HG03025 (cell line): ENCODE measurements at regions not wholly inside any gene's neighbourhood (a gene's known extent, or its start where the extent isn't known, plus 50 kb on each side); places are given as distances from the start of the nearest gene placed in this dataset.
"Not testable (repeated sequence)": the region's sequence is repeated elsewhere in the genome, so short reads cannot be mapped to it uniquely, and the experiment has no call there.

ENCODE experiments used
- ATAC-seq: cut with Tn5 transposase; IDR thresholded peaks from one replicate; pipeline ENCODE4 v1.9.1; 2021; ENCODE audit warnings: mild to moderate bottlenecking, moderate library complexity; ENCODE audit not compliant: unreplicated experiment, low FRiP score

DNA sequence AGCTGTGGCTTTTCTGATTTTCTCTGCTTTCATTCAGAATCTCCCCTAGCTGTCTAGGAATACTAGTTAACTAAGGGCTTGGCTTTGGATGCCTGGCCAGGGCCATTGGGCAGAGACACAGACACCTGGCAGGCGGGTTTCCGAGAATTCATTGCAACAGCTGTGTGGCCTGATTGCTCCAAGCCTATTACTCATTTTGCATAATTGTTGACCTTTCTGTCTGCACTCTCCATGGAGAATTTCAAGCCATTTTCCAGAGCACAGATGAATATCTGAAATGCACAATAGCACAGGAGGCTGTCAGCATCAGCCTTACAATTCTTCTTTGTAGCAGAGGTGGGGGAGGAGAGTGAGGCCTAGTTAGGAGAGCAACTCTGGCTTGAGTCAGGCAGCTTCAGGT lies 310.5 kb downstream of the DMAC1 start:
- no peak for ATAC-seq

GRCh38 chr9:7484014-7484413 lies 315.6 kb downstream of the DMAC1 start:
- not testable (repeated sequence) for ATAC-seq

GRCh38 chr9:7481570-7481969 lies 318.0 kb downstream of the DMAC1 start:
- no peak for ATAC-seq

GRCh38 chr9:7479300-7479699 lies 320.3 kb downstream of the DMAC1 start:
- ATAC-seq, result no peak

GRCh38 chr9:7478646-7479045 lies 320.9 kb downstream of the DMAC1 start:
- ATAC-seq, result no peak

GRCh38 chr9:7467186-7467585 lies 332.4 kb downstream of the DMAC1 start:
- ATAC-seq, result no peak

- ATAC-seq, result no peak
Measured at GRCh38 chr9:7461791-7462190, 337.8 kb downstream of the DMAC1 start.

GRCh38 chr9:7456793-7457530 lies 342.6 kb downstream of the DMAC1 start:
- no peak for ATAC-seq

DNA sequence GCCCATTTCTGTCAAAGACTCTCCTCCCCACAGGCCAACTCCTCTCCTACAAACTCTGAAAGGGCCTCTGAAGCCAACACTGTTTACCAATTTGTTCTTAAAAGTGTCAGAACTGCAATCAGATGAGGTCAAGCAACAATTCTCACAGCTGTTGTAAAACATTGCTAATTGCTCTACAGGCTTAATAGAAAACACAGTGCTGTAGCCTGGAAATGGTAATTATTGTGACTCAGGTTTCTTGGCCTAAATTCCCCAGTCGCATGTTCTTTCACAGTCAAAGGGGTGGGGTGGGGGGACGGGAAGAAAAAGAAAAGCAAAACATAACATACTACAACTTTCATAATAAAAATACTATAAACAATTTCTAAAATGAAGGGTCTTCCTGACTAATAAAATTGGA lies 343.2 kb downstream of the DMAC1 start:
- no peak for ATAC-seq

DNA sequence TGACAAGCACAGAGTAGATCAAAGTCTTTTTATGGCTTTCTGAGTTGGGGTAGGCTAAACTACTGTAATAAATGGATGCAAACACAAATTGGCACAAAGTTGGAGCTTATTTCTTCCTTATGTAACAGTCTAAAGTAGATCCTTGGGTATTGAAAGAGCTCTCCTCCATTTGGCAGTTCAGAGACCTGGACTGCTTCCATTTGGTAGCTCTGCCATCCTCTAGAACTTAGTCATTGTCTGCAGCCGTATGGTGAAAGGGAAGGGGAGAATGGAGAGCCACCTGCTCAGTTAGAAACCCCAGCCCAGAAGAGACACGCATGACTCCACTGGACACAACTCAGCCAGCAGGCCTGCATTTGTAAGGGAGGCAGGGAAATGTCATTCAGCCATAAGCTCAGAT lies 345.0 kb downstream of the DMAC1 start:
- no peak for ATAC-seq

GRCh38 chr9:7452378-7452777 lies 347.2 kb downstream of the DMAC1 start:
- ATAC-seq, result no peak

DNA sequence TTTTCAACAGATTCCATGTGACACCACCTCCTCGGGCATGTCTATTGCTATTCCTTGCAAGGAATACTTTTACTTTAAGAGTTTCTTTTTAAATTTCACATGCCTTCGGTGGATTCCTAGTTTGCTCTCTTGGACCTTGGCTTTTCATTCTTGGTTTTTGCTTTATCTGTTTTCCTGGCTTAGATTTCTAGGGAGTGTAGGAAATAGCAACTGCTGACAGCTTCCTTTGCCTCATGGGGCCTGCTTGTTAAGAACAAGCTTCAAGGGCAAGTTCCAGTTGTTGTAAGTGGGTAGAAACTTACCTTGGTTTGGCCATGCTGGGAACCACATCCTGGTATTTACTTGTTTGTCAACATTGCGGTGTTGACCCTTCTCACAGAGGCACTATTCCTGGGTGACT lies 348.5 kb downstream of the DMAC1 start:
- no peak for ATAC-seq

- ATAC-seq, result no peak
Measured at GRCh38 chr9:7443541-7443940, 356.0 kb downstream of the DMAC1 start.

GRCh38 chr9:7439355-7439995 lies 360.1 kb downstream of the DMAC1 start:
- ATAC-seq, result no peak

- ATAC-seq, result no peak
Measured at GRCh38 chr9:7436754-7437153, 362.8 kb downstream of the DMAC1 start.

DNA sequence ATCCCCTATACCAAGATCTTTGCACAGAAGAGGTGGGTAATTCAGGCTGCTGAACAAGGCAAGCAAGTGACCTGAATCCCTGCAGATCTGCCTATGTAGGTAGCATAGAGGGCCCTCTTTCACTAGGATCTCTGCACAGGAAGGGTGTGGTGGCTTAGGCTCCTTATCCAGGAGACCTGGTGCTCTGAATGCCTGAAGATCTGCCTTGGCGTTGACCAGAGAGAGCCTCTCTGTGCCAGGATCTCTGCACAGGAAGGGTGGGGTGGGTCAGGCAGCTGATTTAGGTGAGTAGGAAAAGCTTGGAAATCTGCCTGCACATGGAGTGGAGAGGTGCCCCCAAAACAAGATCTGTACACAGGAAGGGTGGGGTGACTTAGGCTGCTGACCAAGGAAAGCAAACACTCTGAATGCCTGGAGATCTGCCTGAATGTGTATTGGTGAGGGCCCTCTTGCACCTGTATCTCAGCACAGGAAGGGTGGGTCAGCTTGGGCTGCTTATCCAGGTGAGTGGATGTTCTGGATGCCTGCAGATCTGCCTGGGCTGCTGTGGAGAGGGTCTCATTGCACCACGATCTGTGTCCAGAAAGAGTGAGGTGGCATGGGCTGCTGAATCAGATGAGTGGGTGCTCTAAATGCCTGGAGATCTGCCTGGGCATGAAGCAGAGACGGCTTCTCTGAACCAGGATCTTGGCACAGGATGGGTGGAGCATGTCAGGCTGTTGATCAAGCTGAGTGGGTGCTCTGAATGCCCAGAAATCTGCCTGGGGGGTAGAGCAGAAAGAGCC lies 365.9 kb downstream of the DMAC1 start:
- no peak for ATAC-seq

- no peak for ATAC-seq
Measured at GRCh38 chr9:7432989-7433388, 366.6 kb downstream of the DMAC1 start.

- not testable (repeated sequence) for ATAC-seq
Measured at GRCh38 chr9:7417397-7417796, 382.2 kb downstream of the DMAC1 start.

DNA sequence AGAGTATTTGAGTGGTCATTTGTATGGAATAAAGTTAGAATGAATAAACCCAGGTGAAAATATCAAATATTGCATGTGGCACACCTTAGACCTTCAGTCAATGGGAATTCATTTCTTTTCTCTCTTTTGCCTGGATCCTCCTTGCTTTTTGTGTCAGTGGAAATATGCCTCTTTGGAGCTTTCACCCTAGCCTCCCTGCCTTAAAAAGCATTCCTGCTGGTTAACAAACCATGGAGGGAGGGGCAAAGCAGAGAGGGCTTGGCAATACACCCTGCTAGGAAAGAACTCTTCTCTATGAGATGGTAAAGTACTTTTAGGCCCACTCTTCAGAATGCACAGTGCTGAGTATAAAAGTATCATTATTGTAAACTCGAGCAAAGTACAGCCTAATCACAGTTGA lies 383.7 kb downstream of the DMAC1 start:
- ATAC-seq, result no peak

- no peak for ATAC-seq
Measured at GRCh38 chr9:7408845-7409244, 390.7 kb downstream of the DMAC1 start.

- no peak for ATAC-seq
Measured at GRCh38 chr9:7407246-7407645, 392.3 kb downstream of the DMAC1 start.
